Kidney epithelial cell (primary cell): ENCODE measurements at regions not wholly inside any gene's neighbourhood (a gene's known extent, or its start where the extent isn't known, plus 50 kb on each side); places are given as distances from the start of the nearest gene placed in this dataset.

Source experiments
- DNase-seq: peaks from one replicate; pipeline ENCODE4 v3.0.0-alpha.2; 2010; ENCODE audit warnings: low read depth
- H3K27me3 ChIP-seq: 2 replicates; pipeline ENCODE4 v1.6.0; 2011; ENCODE audit warnings: low read length; ENCODE audit not compliant: control insufficient read depth, insufficient read depth
- H3K36me3 ChIP-seq: 2 replicates; pipeline ENCODE4 v1.5.1; 2011; ENCODE audit warnings: low read length; ENCODE audit not compliant: control insufficient read depth, insufficient read depth
- H3K4me3 ChIP-seq: 2 replicates; pipeline ENCODE4 v1.5.1; 2011; ENCODE audit warnings: low read depth, mild to moderate bottlenecking, control low read depth, low read length
- CTCF ChIP-seq: IDR thresholded peaks from 2 replicates; pipeline ENCODE4 v1.5.1; 2011; ENCODE audit warnings: mild to moderate bottlenecking, moderate library complexity, low read length, control low read depth, inconsistent platforms; ENCODE audit not compliant: insufficient read depth, poor library complexity, severe bottlenecking

GRCh38 chr2:106314444-106314843, 120.3 kb upstream of the UXS1 start:
- Histone ChIP-seq H3K27me3 (no peaks in the 10 kb centered on the region), H3K36me3 (no peaks in the 10 kb centered on the region), H3K4me3 (no peak overlapping the region)
- DNase-seq = no peak
- TF ChIP-seq CTCF = no peak

- H3K27me3 ChIP-seq = no peaks in the 10 kb centered on the region
- TF ChIP-seq CTCF = no peak
- DNase-seq = no peak
- no peak overlapping the region for H3K4me3 ChIP-seq
- H3K36me3 ChIP-seq = no peaks in the 10 kb centered on the region
Measured at GRCh38 chr2:106311041-106311370, 116.9 kb upstream of the UXS1 start.

GRCh38 chr2:106307860-106308259, 113.8 kb upstream of the UXS1 start:
- Histone ChIP-seq H3K36me3 (no peaks in the 10 kb centered on the region), H3K4me3 (no peak overlapping the region), H3K27me3 (no peaks in the 10 kb centered on the region)
- DNase-seq = no peak
- TF ChIP-seq CTCF = no peak

- Histone ChIP-seq H3K27me3 (no peaks in the 10 kb centered on the region), H3K36me3 (no peaks in the 10 kb centered on the region), H3K4me3 (no peak overlapping the region)
- TF ChIP-seq CTCF = no peak
- DNase-seq = no peak
Measured at GRCh38 chr2:106306387-106306786, 112.3 kb upstream of the UXS1 start.

GRCh38 chr2:106304612-106305184, 110.6 kb upstream of the UXS1 start:
- no peaks in the 10 kb centered on the region for H3K27me3 ChIP-seq
- no peak for TF ChIP-seq CTCF
- no peak overlapping the region for H3K4me3 ChIP-seq
- no peaks in the 10 kb centered on the region for H3K36me3 ChIP-seq
- DNase-seq = no peak

- Histone ChIP-seq H3K4me3 (no peak overlapping the region), H3K36me3 (no peaks in the 10 kb centered on the region), H3K27me3 (no peaks in the 10 kb centered on the region)
- no peak for TF ChIP-seq CTCF
- DNase-seq = no peak
Measured at GRCh38 chr2:106299696-106300095, 105.6 kb upstream of the UXS1 start.
